Astrocyte (in vitro differentiated cells and primary cell): ENCODE measurements at regions not wholly inside any gene's neighbourhood (a gene's known extent, or its start where the extent isn't known, plus 50 kb on each side); places are given as distances from the start of the nearest gene placed in this dataset.

Experiments used
- DNase-seq: peaks from one replicate; pipeline ENCODE4 v3.0.0-alpha.2; 2010; ENCODE audit warnings: low read depth
- FAIRE-seq: peaks from 2 replicates; lab custom pipeline; 2011; peaks lifted over from hg19 to GRCh38; lab: Jason Lieb, UNC
- H2AFZ ChIP-seq: 2 replicates; pipeline ENCODE4 v1.6.0; 2012; ENCODE audit warnings: low read depth, low read length, inconsistent platforms
- H3K27ac ChIP-seq: 2 replicates; pipeline ENCODE4 v1.5.1; 2011; ENCODE audit warnings: low read depth, low read length, inconsistent platforms
- H3K27me3 ChIP-seq: 2 replicates; pipeline ENCODE4 v1.6.0; 2011; ENCODE audit warnings: low read length, inconsistent platforms; ENCODE audit not compliant: insufficient read depth
- H3K36me3 ChIP-seq: 2 replicates; pipeline ENCODE4 v1.5.1; 2011; ENCODE audit warnings: low read length, inconsistent platforms; ENCODE audit not compliant: insufficient read depth
- H3K4me1 ChIP-seq: 2 replicates; pipeline ENCODE4 v1.5.1; 2011; ENCODE audit warnings: low read length, inconsistent platforms; ENCODE audit not compliant: insufficient read depth
- H3K4me2 ChIP-seq: 2 replicates; pipeline ENCODE4 v1.6.0; 2012; ENCODE audit warnings: low read length, inconsistent platforms
- H3K4me3 ChIP-seq: 2 replicates; pipeline ENCODE4 v1.5.1; 2011; ENCODE audit warnings: low read depth, mild to moderate bottlenecking, low read length, inconsistent platforms; ENCODE audit not compliant: insufficient read depth
- H3K79me2 ChIP-seq: 2 replicates; pipeline ENCODE4 v1.6.0; 2012; ENCODE audit warnings: mild to moderate bottlenecking, low read length, inconsistent platforms; ENCODE audit not compliant: insufficient read depth
- H3K9ac ChIP-seq: 2 replicates; pipeline ENCODE4 v1.6.0; 2012; ENCODE audit warnings: mild to moderate bottlenecking, low read length, inconsistent platforms
- H3K9me3 ChIP-seq: 2 replicates; pipeline ENCODE4 v1.5.1; 2012; ENCODE audit warnings: low read depth, mild to moderate bottlenecking, low read length, inconsistent platforms; ENCODE audit not compliant: insufficient read depth
- H4K20me1 ChIP-seq: 2 replicates; pipeline ENCODE4 v1.6.0; 2012; ENCODE audit warnings: low read length, inconsistent platforms; ENCODE audit not compliant: insufficient read depth
- H3K27ac Mint-ChIP-seq: one replicate; pipeline ENCODE4 v1.8.0; 2021; ENCODE audit warnings: mild to moderate bottlenecking, mixed read lengths; ENCODE audit not compliant: unreplicated experiment
- H3K27me3 Mint-ChIP-seq: one replicate; pipeline ENCODE4 v1.8.0; 2021; ENCODE audit warnings: low read depth, mixed read lengths; ENCODE audit not compliant: unreplicated experiment
- H3K36me3 Mint-ChIP-seq: one replicate; pipeline ENCODE4 v1.8.0; 2021; ENCODE audit warnings: low read depth, mixed read lengths; ENCODE audit not compliant: unreplicated experiment
- H3K4me1 Mint-ChIP-seq: one replicate; pipeline ENCODE4 v1.8.0; 2021; ENCODE audit warnings: low read depth, mixed read lengths; ENCODE audit not compliant: unreplicated experiment
- H3K4me3 Mint-ChIP-seq: one replicate; pipeline ENCODE4 v1.8.0; 2021; ENCODE audit warnings: mild to moderate bottlenecking, moderate library complexity, mixed read lengths; ENCODE audit not compliant: unreplicated experiment
- H3K9me3 Mint-ChIP-seq: one replicate; pipeline ENCODE4 v1.8.0; 2021; ENCODE audit warnings: mild to moderate bottlenecking, mixed read lengths; ENCODE audit not compliant: unreplicated experiment
- CTCF ChIP-seq: IDR thresholded peaks from 2 replicates; pipeline ENCODE4 v1.5.1; 2011; ENCODE audit warnings: low read depth, mild to moderate bottlenecking, inconsistent platforms, low read length, moderate library complexity; ENCODE audit not compliant: insufficient read depth
- EZH2 ChIP-seq: IDR thresholded peaks from 2 replicates; pipeline ENCODE4 v1.6.1; 2012; ENCODE audit warnings: mild to moderate bottlenecking, low read length, inconsistent platforms; ENCODE audit not compliant: insufficient read depth

GRCh38 chr6:18672852-18673251, 285.7 kb downstream of the RNF144B start:
- Mint-ChIP-seq H3K27me3 (no peaks in the 10 kb centered on the region), H3K9me3 (no peaks in the 10 kb centered on the region), H3K4me1 (no peaks in the 10 kb centered on the region), H3K27ac (no peak overlapping the region), H3K4me3 (no peak overlapping the region), H3K36me3 (no peaks in the 10 kb centered on the region)
- Histone ChIP-seq H3K4me3 (no peak overlapping the region), H3K27me3 (no peaks in the 10 kb centered on the region), H3K4me1 (no peaks in the 10 kb centered on the region), H3K36me3 (no peaks in the 10 kb centered on the region), H4K20me1 (no peaks in the 10 kb centered on the region), H3K79me2 (no peaks in the 10 kb centered on the region), H3K9me3 (no peaks in the 10 kb centered on the region), H2AFZ (no peak overlapping the region), H3K4me2 (no peak overlapping the region), H3K27ac (no peak overlapping the region), H3K9ac (no peak overlapping the region)
- DNase-seq = no peak
- TF ChIP-seq CTCF (no peak), EZH2 (no peak)
- FAIRE-seq = no peak

DNA sequence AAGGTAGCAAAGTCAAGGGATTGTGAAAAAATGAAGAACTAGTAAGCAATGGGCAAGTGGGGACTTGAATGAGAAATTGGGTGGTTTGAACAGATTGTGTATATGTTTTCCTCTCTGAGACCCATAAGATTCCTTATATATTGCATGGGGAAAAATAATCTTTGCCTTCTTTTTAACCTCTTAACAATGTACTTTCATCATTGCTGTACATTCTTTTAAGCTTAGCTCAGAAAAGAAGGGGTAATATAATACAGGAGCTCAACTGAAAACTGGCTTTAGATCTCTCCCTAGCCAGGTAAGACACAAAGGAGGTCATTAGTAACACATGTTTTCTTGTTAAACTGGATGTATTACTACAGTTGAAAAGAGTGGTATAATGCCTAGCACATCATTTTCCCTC, 287.2 kb downstream of the RNF144B start:
- FAIRE-seq (no peak), DNase-seq (no peak)
- no peaks in the 10 kb centered on the region for H3K79me2 ChIP-seq
- H3K4me1 Mint-ChIP-seq = no peaks in the 10 kb centered on the region
- no peak overlapping the region for H3K4me3 ChIP-seq
- TF ChIP-seq EZH2 (no peak), CTCF (no peak)
- H4K20me1 ChIP-seq = no peaks in the 10 kb centered on the region
- H3K36me3 ChIP-seq = no peaks in the 10 kb centered on the region
- no peak overlapping the region for H3K9ac ChIP-seq
- no peak overlapping the region for H2AFZ ChIP-seq
- H3K4me2 ChIP-seq = no peak overlapping the region
- H3K4me1 ChIP-seq = no peaks in the 10 kb centered on the region
- no peak overlapping the region for H3K27ac Mint-ChIP-seq
- H3K9me3 ChIP-seq = no peaks in the 10 kb centered on the region
- no peak overlapping the region for H3K4me3 Mint-ChIP-seq
- no peak overlapping the region for H3K27ac ChIP-seq
- no peaks in the 10 kb centered on the region for H3K9me3 Mint-ChIP-seq
- no peaks in the 10 kb centered on the region for H3K27me3 ChIP-seq
- H3K27me3 Mint-ChIP-seq = no peaks in the 10 kb centered on the region
- no peaks in the 10 kb centered on the region for H3K36me3 Mint-ChIP-seq

- no peak overlapping the region for H3K9ac ChIP-seq
- H3K9me3 ChIP-seq = no peaks in the 10 kb centered on the region
- DNase-seq = no peak
- H3K4me3 Mint-ChIP-seq = no peak overlapping the region
- TF ChIP-seq EZH2 (no peak), CTCF (no peak)
- H3K36me3 ChIP-seq = no peaks in the 10 kb centered on the region
- no peak overlapping the region for H2AFZ ChIP-seq
- no peak overlapping the region for H3K4me2 ChIP-seq
- no peaks in the 10 kb centered on the region for H3K9me3 Mint-ChIP-seq
- peaks cover 2% of the 10 kb centered on the region for H3K27me3 Mint-ChIP-seq
- H3K4me1 Mint-ChIP-seq = no peaks in the 10 kb centered on the region
- no peak for FAIRE-seq
- H3K27ac ChIP-seq = no peak overlapping the region
- H3K79me2 ChIP-seq = no peaks in the 10 kb centered on the region
- no peak overlapping the region for H3K4me3 ChIP-seq
- no peak overlapping the region for H3K27ac Mint-ChIP-seq
- no peaks in the 10 kb centered on the region for H4K20me1 ChIP-seq
- no peaks in the 10 kb centered on the region for H3K36me3 Mint-ChIP-seq
- no peaks in the 10 kb centered on the region for H3K4me1 ChIP-seq
- no peaks in the 10 kb centered on the region for H3K27me3 ChIP-seq
Measured at GRCh38 chr6:18675881-18676280, 288.7 kb downstream of the RNF144B start.
